ENCODE measurements at regions not wholly inside any gene's neighbourhood (a gene's known extent, or its start where the extent isn't known, plus 50 kb on each side); places are given as distances from the start of the nearest gene placed in this dataset.

- no peak for DNase-seq
- Histone ChIP-seq H3K4me3 (no peak overlapping the region), H3K9me3 (no peaks in the 10 kb centered on the region), H3K27ac (no peak overlapping the region), H3K27me3 (no peaks in the 10 kb centered on the region), H3K36me3 (no peaks in the 10 kb centered on the region), H3K4me1 (no peaks in the 10 kb centered on the region)
- intact Hi-C loops (cut with DNase I; ENCODE audit: low total_unique reads): no loop called here
- TF ChIP-seq POLR2A (IDR thresholded peaks at IDR 0.05) (no peak), POLR2AphosphoS5 (IDR thresholded peaks at IDR 0.05) (no peak), CTCF (IDR thresholded peaks at IDR 0.05) (no peak), EP300 (IDR thresholded peaks at IDR 0.05; ENCODE audit: low read depth) (no peak)
- in situ Hi-C loops (cut with MboI; ENCODE audit: low pct_ligation_motif_present in 1 of 4, low pct_unique_long_range_greater_than_20kb in 1 of 4, low sequenced_read_pairs in 3 of 4): no loop called here
- WGBS, 2 donors (ENCODE audit: low coverage in 1 of 2): 18 to 26% methylated on average over 1 of the region's 1 CpG
These were observed 1017.0 kb upstream of the CNTN5 start for GRCh38 chr11:98003606-98004371.

- Histone ChIP-seq H3K4me1 (no peaks in the 10 kb centered on the region), H3K4me3 (no peak overlapping the region), H3K36me3 (no peaks in the 10 kb centered on the region), H3K9me3 (peaks cover 0 to 8% of the 10 kb centered on the region in 2 donors), H3K27me3 (no peaks in the 10 kb centered on the region), H3K27ac (no peak overlapping the region)
- in situ Hi-C loops (cut with MboI; ENCODE audit: low pct_ligation_motif_present in 1 of 4, low pct_unique_long_range_greater_than_20kb in 1 of 4, low sequenced_read_pairs in 3 of 4): no loop called here
- TF ChIP-seq POLR2A (IDR thresholded peaks at IDR 0.05) (no peak), POLR2AphosphoS5 (IDR thresholded peaks at IDR 0.05) (no peak), CTCF (IDR thresholded peaks at IDR 0.05) (no peak), EP300 (IDR thresholded peaks at IDR 0.05; ENCODE audit: low read depth) (no peak)
- DNase-seq: no peak
- intact Hi-C loops (cut with DNase I; ENCODE audit: low total_unique reads): no loop called here
- WGBS, 2 donors (ENCODE audit: low coverage in 1 of 2): 87 to 91% methylated on average over 2 of the region's 2 CpGs
These were observed 1013.7 kb upstream of the CNTN5 start for GRCh38 chr11:98007072-98007471.

- 60 to 78% methylated on average over 2 of the region's 2 CpGs for WGBS, 2 donors (ENCODE audit: low coverage in 1 of 2)
- Histone ChIP-seq H3K36me3 (no peaks in the 10 kb centered on the region), H3K27ac (no peak overlapping the region), H3K4me1 (no peaks in the 10 kb centered on the region), H3K27me3 (no peaks in the 10 kb centered on the region), H3K9me3 (no peaks in the 10 kb centered on the region), H3K4me3 (no peak overlapping the region)
- no peak for DNase-seq
- intact Hi-C loops (cut with DNase I; ENCODE audit: low total_unique reads): no loop called here
- no peak for TF ChIP-seq EP300 (IDR thresholded peaks at IDR 0.05; ENCODE audit: low read depth)
- no peak for TF ChIP-seq CTCF (IDR thresholded peaks at IDR 0.05)
- TF ChIP-seq POLR2AphosphoS5 (IDR thresholded peaks at IDR 0.05): no peak
- in situ Hi-C loops (cut with MboI; ENCODE audit: low pct_ligation_motif_present in 1 of 4, low pct_unique_long_range_greater_than_20kb in 1 of 4, low sequenced_read_pairs in 3 of 4): loop anchor here in 1 of 4 donors (25.0 kb wide), 1 partner anchor 110 kb away; no protein-coding TSS in a partner anchor
These were observed 993.1 kb upstream of the CNTN5 start for GRCh38 chr11:98027652-98028051.

- WGBS, 2 donors (ENCODE audit: low coverage in 1 of 2): 67 to 100% methylated on average over 1 of the region's 1 CpG
- Histone ChIP-seq H3K9me3 (peaks cover 0 to 4% of the 10 kb centered on the region in 2 donors), H3K4me3 (no peak overlapping the region), H3K27me3 (no peaks in the 10 kb centered on the region), H3K36me3 (no peaks in the 10 kb centered on the region), H3K27ac (no peak overlapping the region), H3K4me1 (no peaks in the 10 kb centered on the region)
- in situ Hi-C loops (cut with MboI; ENCODE audit: low pct_ligation_motif_present in 1 of 4, low pct_unique_long_range_greater_than_20kb in 1 of 4, low sequenced_read_pairs in 3 of 4) (loop anchor here in 1 of 4 donors (25.0 kb wide), 1 partner anchor 107 kb away; no protein-coding TSS in a partner anchor), intact Hi-C loops (cut with DNase I; ENCODE audit: low total_unique reads) (no loop called here)
- no peak for TF ChIP-seq POLR2AphosphoS5 (IDR thresholded peaks at IDR 0.05)
- no peak for TF ChIP-seq CTCF (IDR thresholded peaks at IDR 0.05)
- no peak for TF ChIP-seq EP300 (IDR thresholded peaks at IDR 0.05; ENCODE audit: low read depth)
- TF ChIP-seq POLR2A (IDR thresholded peaks at IDR 0.05): no peak
- no peak for DNase-seq
These were observed 990.9 kb upstream of the CNTN5 start for GRCh38 chr11:98029832-98030231.
